Gastroesophageal sphincter (tissue), 3 donors: ENCODE measurements at regions not wholly inside any gene's neighbourhood (a gene's known extent, or its start where the extent isn't known, plus 50 kb on each side); places are given as distances from the start of the nearest gene placed in this dataset.

Experiments
- CTCF ChIP-seq, 4 experiments: fragments of 200-600 bp in 2 of 4; fragments of 450-650 bp in 2 of 4; sonication (generic) in 1 of 4; IDR thresholded peaks; one replicate each; pipeline ENCODE4 v1.5.1; 2017 to 2019; ENCODE audit warnings: antibody characterized with exemption in 4 of 4, mild to moderate bottlenecking in 2 of 4, moderate library complexity in 2 of 4
- POLR2A ChIP-seq, 2 donors: fragments of 450-650 bp; IDR thresholded peaks; one replicate each; pipeline ENCODE4 v1.6.1; 2017; ENCODE audit warnings: antibody characterized with exemption in 2 of 2, mild to moderate bottlenecking in 2 of 2, moderate library complexity in 1 of 2
- POLR2AphosphoS5 ChIP-seq: sonication (generic); formaldehyde crosslinking; IDR thresholded peaks from one replicate; pipeline ENCODE4 v1.6.1; 2017; ENCODE audit warnings: antibody characterized with exemption

DNA sequence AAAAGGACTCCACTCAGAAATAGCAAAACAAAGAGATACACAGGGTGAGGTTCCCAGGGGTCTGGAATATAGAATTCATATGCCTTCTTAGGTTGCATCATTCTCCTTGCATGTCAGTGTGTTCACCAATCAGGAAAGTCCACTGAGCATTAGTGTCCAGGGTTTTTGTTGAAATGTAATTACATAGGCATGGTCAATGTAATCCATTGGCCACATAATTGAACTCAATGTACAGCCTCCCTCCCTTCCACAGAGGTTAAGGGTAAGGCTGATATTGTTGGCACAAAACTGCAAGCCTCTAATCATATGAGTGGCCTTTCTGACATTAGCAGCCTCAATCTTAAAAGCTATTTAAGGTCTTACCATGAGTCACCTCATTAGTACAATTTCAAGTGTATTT is 736.1 kb upstream of the VSTM2A start:
- TF ChIP-seq CTCF (IDR thresholded peaks at IDR 0.05) (no peak), POLR2AphosphoS5 (no peak), POLR2A (IDR thresholded peaks at IDR 0.05) (no peak)
